Fibroblast of peridontal ligament (primary cell): ENCODE measurements at regions not wholly inside any gene's neighbourhood (a gene's known extent, or its start where the extent isn't known, plus 50 kb on each side); places are given as distances from the start of the nearest gene placed in this dataset.
"Not testable (repeated sequence)": the region's sequence is repeated elsewhere in the genome, so short reads cannot be mapped to it uniquely, and the experiment has no call there.

Experiments used
- DNase-seq: peaks from one replicate; pipeline ENCODE4 v3.0.0-alpha.2; 2010; ENCODE audit errors: extremely low read depth

- DNase-seq = no peak
These were observed 92.4 kb upstream of the TGM3 start for GRCh38 chr20:2203436-2203835.

- no peak for DNase-seq
These were observed 91.8 kb upstream of the TGM3 start for GRCh38 chr20:2204021-2204420.

GRCh38 chr20:2206957-2207769 is 88.6 kb upstream of the TGM3 start:
- DNase-seq = peak; percentile 40

GRCh38 chr20:2207770-2208097 is 88.1 kb upstream of the TGM3 start:
- DNase-seq = no peak

- no peak for DNase-seq
These were observed 86.9 kb upstream of the TGM3 start for GRCh38 chr20:2208897-2209296.

- peak; percentile 80 for DNase-seq
These were observed 84.9 kb upstream of the TGM3 start for GRCh38 chr20:2210646-2211552.

GRCh38 chr20:2212456-2213015 is 83.3 kb upstream of the TGM3 start:
- DNase-seq = no peak

- DNase-seq = no peak
These were observed 82.4 kb upstream of the TGM3 start for GRCh38 chr20:2213401-2213800.

GRCh38 chr20:2217857-2218539 is 77.8 kb upstream of the TGM3 start:
- no peak for DNase-seq

- DNase-seq = no peak
These were observed 76.3 kb upstream of the TGM3 start for GRCh38 chr20:2219481-2220006.

GRCh38 chr20:2220298-2220697 is 75.5 kb upstream of the TGM3 start:
- no peak for DNase-seq

- no peak for DNase-seq
These were observed 73.9 kb upstream of the TGM3 start for GRCh38 chr20:2221921-2222320.

- DNase-seq = no peak
These were observed 72.0 kb upstream of the TGM3 start for GRCh38 chr20:2223558-2224367.

GRCh38 chr20:2224368-2224639 is 71.5 kb upstream of the TGM3 start:
- DNase-seq = no peak

GRCh38 chr20:2227285-2227684 is 68.5 kb upstream of the TGM3 start:
- not testable (repeated sequence) for DNase-seq

GRCh38 chr20:2227861-2228260 is 67.9 kb upstream of the TGM3 start:
- no peak for DNase-seq

GRCh38 chr20:2228926-2229325 is 66.9 kb upstream of the TGM3 start:
- DNase-seq = no peak

GRCh38 chr20:2230726-2231488 is 64.9 kb upstream of the TGM3 start:
- DNase-seq = no peak

GRCh38 chr20:2231701-2232100 is 64.1 kb upstream of the TGM3 start:
- no peak for DNase-seq

- peak; percentile 24 for DNase-seq
These were observed 61.1 kb upstream of the TGM3 start for GRCh38 chr20:2234598-2235191.
